ENCODE measurements at regions not wholly inside any gene's neighbourhood (a gene's known extent, or its start where the extent isn't known, plus 50 kb on each side); places are given as distances from the start of the nearest gene placed in this dataset.

- TF ChIP-seq PATZ1 (CRISPR knock-in tag; IDR thresholded peaks at IDR 0.05; ENCODE audit: borderline replicate concordance) (no peak), ARNTL (CRISPR knock-in tag; IDR thresholded peaks at IDR 0.05; ENCODE audit: borderline replicate concordance, low read depth) (no peak), GLIS3 (CRISPR knock-in tag; IDR thresholded peaks at IDR 0.05) (no peak), RARB (CRISPR knock-in tag; IDR thresholded peaks at IDR 0.05) (no peak), ZC3H10 (CRISPR knock-in tag; IDR thresholded peaks at IDR 0.05) (no peak), ZFP30 (CRISPR knock-in tag; IDR thresholded peaks at IDR 0.05) (no peak), CREB5 (CRISPR knock-in tag; IDR thresholded peaks at IDR 0.05; ENCODE audit: low read depth) (no peak), POU6F1 (CRISPR knock-in tag; IDR thresholded peaks at IDR 0.05; ENCODE audit: borderline replicate concordance, low read depth) (no peak)
Measured at GRCh38 chr17:72462814-72463213, 342.0 kb downstream of the SOX9 start.
